CD14-positive monocyte (primary cell): ENCODE measurements at regions not wholly inside any gene's neighbourhood (a gene's known extent, or its start where the extent isn't known, plus 50 kb on each side); places are given as distances from the start of the nearest gene placed in this dataset.

Source experiments
- DNase-seq, 3 donors: peaks; one replicate each; pipeline ENCODE4 v3.0.0-alpha.2; 2011 to 2022
- H2AFZ ChIP-seq: 2 replicates; pipeline ENCODE4 v1.6.0; 2012; ENCODE audit warnings: mild to moderate bottlenecking, low read depth, low read length, inconsistent platforms; ENCODE audit not compliant: insufficient read depth, poor library complexity, severe bottlenecking
- H3K27ac ChIP-seq, 2 donors: 1 replicate in 1 of 2; 2 replicates in 1 of 2; pipeline ENCODE4 v1.5.1; 2012 to 2013; ENCODE audit warnings: low read length in 2 of 2, control low read depth in 1 of 2, inconsistent platforms in 1 of 2, low read depth in 1 of 2, mild to moderate bottlenecking in 1 of 2
- H3K27me3 ChIP-seq, 2 donors: one replicate each; pipeline versions ENCODE4 v1.6.0 to v1.6.1; 2011 to 2013; ENCODE audit warnings: low read length in 2 of 2; ENCODE audit not compliant: control insufficient read depth in 2 of 2, insufficient read depth in 2 of 2
- H3K36me3 ChIP-seq, 2 donors: replicated peaks in 1 of 2; 1 replicate in 1 of 2; 2 replicates in 1 of 2; pipeline versions ENCODE4 v1.5.1 to v1.6.1; 2012 to 2013; ENCODE audit warnings: low read length in 2 of 2, control low read depth in 1 of 2, inconsistent platforms in 1 of 2, mild to moderate bottlenecking in 1 of 2; ENCODE audit not compliant: insufficient read depth in 2 of 2, control insufficient read depth in 1 of 2
- H3K4me1 ChIP-seq, 2 donors: 1 replicate in 1 of 2; 2 replicates in 1 of 2; pipeline versions ENCODE4 v1.5.1 to v1.6.1; 2012 to 2013; ENCODE audit warnings: low read length in 2 of 2, control low read depth in 1 of 2, inconsistent platforms in 1 of 2, mild to moderate bottlenecking in 1 of 2, moderate library complexity in 1 of 2; ENCODE audit not compliant: insufficient read depth in 2 of 2, control insufficient read depth in 1 of 2
- H3K4me2 ChIP-seq: replicated peaks from 2 replicates; pipeline ENCODE3; 2012; ENCODE audit warnings: low read length, moderate library complexity, mild to moderate bottlenecking; ENCODE audit not compliant: poor library complexity, severe bottlenecking; ENCODE audit errors: extremely low read depth
- H3K4me3 ChIP-seq, 3 experiments: fragments of 200-600 bp in 1 of 3; sonication (generic) in 1 of 3; replicated peaks in 1 of 3; 1 replicate in 2 of 3; 2 replicates in 1 of 3; pipeline ENCODE4 v1.5.1; 2011 to 2013; ENCODE audit warnings: low read length in 3 of 3, mild to moderate bottlenecking in 3 of 3, control low read depth in 2 of 3, low read depth in 2 of 3, inconsistent platforms in 1 of 3, moderate library complexity in 1 of 3
- H3K79me2 ChIP-seq: 2 replicates; pipeline ENCODE4 v1.6.0; 2012; ENCODE audit warnings: mild to moderate bottlenecking, control low read depth, inconsistent platforms, low read length, moderate library complexity; ENCODE audit not compliant: insufficient read depth
- H3K9ac ChIP-seq: 2 replicates; pipeline ENCODE4 v1.6.0; 2017; ENCODE audit warnings: low read length, mild to moderate bottlenecking; ENCODE audit not compliant: insufficient read depth, poor library complexity, severe bottlenecking
- H3K9me3 ChIP-seq, 2 donors: replicated peaks in 1 of 2; 1 replicate in 1 of 2; 2 replicates in 1 of 2; pipeline versions ENCODE4 v1.5.1 to v1.6.1; 2012 to 2013; ENCODE audit warnings: low read length in 2 of 2, control low read depth in 1 of 2; ENCODE audit not compliant: control insufficient read depth in 1 of 2, insufficient read depth in 1 of 2
- H4K20me1 ChIP-seq: 2 replicates; pipeline ENCODE4 v1.6.0; 2012; ENCODE audit warnings: mild to moderate bottlenecking, low read length, control low read depth, moderate library complexity; ENCODE audit not compliant: insufficient read depth
- H3K27ac Mint-ChIP-seq, 7 donors: one replicate each; pipeline ENCODE4 v1.8.0; 2020; ENCODE audit warnings: mild to moderate bottlenecking in 7 of 7, mixed read lengths in 7 of 7, moderate library complexity in 6 of 7, inconsistent platforms in 2 of 7
- H3K27me3 Mint-ChIP-seq, 3 donors: one replicate each; pipeline ENCODE4 v1.8.0; 2021 to 2022; ENCODE audit warnings: low read depth in 3 of 3, mild to moderate bottlenecking in 3 of 3, mixed read lengths in 3 of 3, moderate library complexity in 3 of 3, inconsistent platforms in 1 of 3
- H3K36me3 Mint-ChIP-seq, 2 donors: one replicate each; pipeline ENCODE4 v1.8.0; 2020; ENCODE audit warnings: mixed read lengths in 2 of 2, inconsistent platforms in 1 of 2, mild to moderate bottlenecking in 1 of 2
- H3K4me1 Mint-ChIP-seq: one replicate; pipeline ENCODE4 v1.8.0; 2020; ENCODE audit warnings: mild to moderate bottlenecking, mixed read lengths
- H3K4me3 Mint-ChIP-seq, 2 donors: one replicate each; pipeline ENCODE4 v1.8.0; 2020; ENCODE audit warnings: mild to moderate bottlenecking in 2 of 2, mixed read lengths in 2 of 2, moderate library complexity in 1 of 2
- H3K9me3 Mint-ChIP-seq, 7 donors: one replicate each; pipeline ENCODE4 v1.8.0; 2020 to 2022; ENCODE audit warnings: mixed read lengths in 7 of 7, mild to moderate bottlenecking in 6 of 7, moderate library complexity in 6 of 7, inconsistent platforms in 2 of 7
- CTCF ChIP-seq: fragments of 200-600 bp; IDR thresholded peaks from one replicate; pipeline ENCODE4 v1.8.0; 2022; ENCODE audit warnings: antibody characterized with exemption, mild to moderate bottlenecking
- WGBS: methylation state at CpG from one replicate; pipeline ENCODE4 v1.1.5; 2013; ENCODE audit warnings: missing lambda C conversion rate; ENCODE audit not compliant: insufficient coverage; 5-methylcytosine and 5-hydroxymethylcytosine counted together
- intact Hi-C, 2 donors: fragments of 100-400 bp; cut with micrococcal nuclease; formaldehyde crosslinking; loops; one replicate each; pipeline versions ENCODE4 v1.15.0 to v1.15.1; 2023

GRCh38 chr10:125329056-125329455 lies 168.7 kb upstream of the CTBP2 start:
- no peaks in the 10 kb centered on the region for H3K4me1 Mint-ChIP-seq
- H3K9me3 ChIP-seq = peaks cover under 1 to 10% of the 10 kb centered on the region in 2 donors
- no peak overlapping the region for H3K4me3 ChIP-seq
- no peak overlapping the region for H3K9ac ChIP-seq
- no peaks in the 10 kb centered on the region for H3K79me2 ChIP-seq
- no peaks in the 10 kb centered on the region for H4K20me1 ChIP-seq
- no peak for TF ChIP-seq CTCF
- H2AFZ ChIP-seq = no peak overlapping the region
- no peak overlapping the region for H3K27ac ChIP-seq
- H3K27ac Mint-ChIP-seq = no peak overlapping the region
- H3K36me3 Mint-ChIP-seq = no peaks in the 10 kb centered on the region
- no peaks in the 10 kb centered on the region for H3K27me3 ChIP-seq
- WGBS = 90% methylated on average over 3 of the region's 6 CpGs
- H3K4me1 ChIP-seq = no peaks in the 10 kb centered on the region
- DNase-seq = no peak
- intact Hi-C loops = no loop called here
- no peak overlapping the region for H3K4me2 ChIP-seq
- peaks cover 7 to 22% (median 10%) of the 10 kb centered on the region in 7 donors for H3K9me3 Mint-ChIP-seq
- no peaks in the 10 kb centered on the region for H3K36me3 ChIP-seq
- H3K27me3 Mint-ChIP-seq = peaks cover 2 to 5% (median 3%) of the 10 kb centered on the region in 3 donors
- no peak overlapping the region for H3K4me3 Mint-ChIP-seq

- Mint-ChIP-seq H3K27me3 (peaks cover 0 to 5% (median 2%) of the 10 kb centered on the region in 3 donors), H3K9me3 (peaks cover 9 to 26% (median 13%) of the 10 kb centered on the region in 7 donors), H3K27ac (no peak overlapping the region), H3K4me3 (no peak overlapping the region), H3K4me1 (no peaks in the 10 kb centered on the region), H3K36me3 (no peaks in the 10 kb centered on the region)
- no peaks in the 10 kb centered on the region for H3K4me1 ChIP-seq
- H3K27ac ChIP-seq = no peak overlapping the region
- no peaks in the 10 kb centered on the region for H3K79me2 ChIP-seq
- H3K36me3 ChIP-seq = no peaks in the 10 kb centered on the region
- no peak overlapping the region for H3K9ac ChIP-seq
- no peak overlapping the region for H2AFZ ChIP-seq
- no peak for DNase-seq
- intact Hi-C loops = no loop called here
- no peak overlapping the region for H3K4me2 ChIP-seq
- H4K20me1 ChIP-seq = no peaks in the 10 kb centered on the region
- no peak overlapping the region for H3K4me3 ChIP-seq
- H3K27me3 ChIP-seq = no peaks in the 10 kb centered on the region
- TF ChIP-seq CTCF = no peak
- WGBS = 92% methylated on average over 1 of the region's 3 CpGs
- H3K9me3 ChIP-seq = peaks cover 12 to 25% of the 10 kb centered on the region in 2 donors
Observed at GRCh38 chr10:125325326-125325725, 165.0 kb upstream of the CTBP2 start.
